Cerebellar cortex (tissue), 1 donor: ENCODE measurements at regions not wholly inside any gene's neighbourhood (a gene's known extent, or its start where the extent isn't known, plus 50 kb on each side); places are given as distances from the start of the nearest gene placed in this dataset.
"Not testable (repeated sequence)": the region's sequence is repeated elsewhere in the genome, so short reads cannot be mapped to it uniquely, and the experiment has no call there.

Source experiments
- DNase-seq: peaks from one replicate; pipeline ENCODE4 v3.0.0-alpha.2; 2015; ENCODE audit warnings: low spot score

DNA sequence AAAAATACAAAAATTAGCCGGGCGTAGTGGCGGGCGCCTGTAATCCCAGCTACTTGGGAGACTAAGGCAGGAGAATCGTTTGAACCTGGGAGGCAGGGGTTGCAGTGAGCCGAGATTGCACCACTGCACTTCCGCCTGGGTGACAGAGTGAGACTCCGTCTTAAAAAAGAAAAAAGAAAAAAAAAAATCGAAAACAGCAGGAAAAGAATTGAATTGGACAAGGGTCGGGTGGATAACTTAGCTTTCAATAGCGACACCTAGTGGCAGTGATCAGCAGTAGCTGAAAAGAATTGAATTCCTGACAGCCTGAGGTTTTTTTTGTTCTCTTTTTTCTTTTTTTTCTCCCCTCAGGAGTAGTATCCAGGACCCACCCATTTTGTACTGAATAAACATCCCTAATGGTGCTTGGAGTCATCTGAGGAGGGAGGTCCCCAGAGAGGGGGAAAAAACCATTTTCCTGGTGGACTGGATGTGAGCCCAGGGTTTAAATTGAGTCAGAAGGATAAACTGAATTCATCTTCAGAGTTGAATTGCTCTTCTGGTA is 55.1 kb downstream of the CYCS start:
- peak; percentile 51 for DNase-seq

DNA sequence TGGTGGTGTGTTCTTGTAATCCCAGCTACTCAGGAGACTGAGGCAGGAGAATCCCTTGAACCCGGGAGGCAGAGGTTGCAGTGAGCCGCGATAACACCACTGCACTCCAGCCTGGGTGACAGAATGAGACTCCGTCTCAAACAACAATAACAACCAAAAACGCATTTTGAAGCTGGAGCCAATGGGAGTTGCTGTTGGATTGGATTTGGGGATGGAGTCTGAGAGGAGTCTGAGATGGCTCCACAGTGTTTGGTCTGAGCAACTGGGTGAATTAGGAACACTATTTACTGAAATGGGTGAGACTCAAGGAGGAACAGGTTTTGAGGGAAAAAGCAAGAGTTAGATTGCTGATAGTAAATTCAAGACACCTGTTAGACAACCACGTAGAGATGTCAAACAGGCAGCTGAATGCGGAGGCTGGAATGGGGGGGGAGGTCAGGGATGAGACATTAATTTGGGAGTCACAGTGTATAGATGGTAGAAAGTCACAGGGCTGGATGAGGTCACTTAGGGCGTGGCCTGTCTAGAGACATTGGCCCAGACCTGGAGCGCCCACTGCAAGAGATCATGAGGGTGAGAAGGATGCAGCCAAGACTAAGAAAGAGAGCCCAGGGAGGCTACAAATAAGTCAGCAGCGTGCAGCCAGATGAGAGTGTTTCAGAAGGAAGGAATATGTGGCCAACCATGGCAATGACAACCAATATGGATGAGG is 56.4 kb downstream of the CYCS start:
- no peak for DNase-seq

DNA sequence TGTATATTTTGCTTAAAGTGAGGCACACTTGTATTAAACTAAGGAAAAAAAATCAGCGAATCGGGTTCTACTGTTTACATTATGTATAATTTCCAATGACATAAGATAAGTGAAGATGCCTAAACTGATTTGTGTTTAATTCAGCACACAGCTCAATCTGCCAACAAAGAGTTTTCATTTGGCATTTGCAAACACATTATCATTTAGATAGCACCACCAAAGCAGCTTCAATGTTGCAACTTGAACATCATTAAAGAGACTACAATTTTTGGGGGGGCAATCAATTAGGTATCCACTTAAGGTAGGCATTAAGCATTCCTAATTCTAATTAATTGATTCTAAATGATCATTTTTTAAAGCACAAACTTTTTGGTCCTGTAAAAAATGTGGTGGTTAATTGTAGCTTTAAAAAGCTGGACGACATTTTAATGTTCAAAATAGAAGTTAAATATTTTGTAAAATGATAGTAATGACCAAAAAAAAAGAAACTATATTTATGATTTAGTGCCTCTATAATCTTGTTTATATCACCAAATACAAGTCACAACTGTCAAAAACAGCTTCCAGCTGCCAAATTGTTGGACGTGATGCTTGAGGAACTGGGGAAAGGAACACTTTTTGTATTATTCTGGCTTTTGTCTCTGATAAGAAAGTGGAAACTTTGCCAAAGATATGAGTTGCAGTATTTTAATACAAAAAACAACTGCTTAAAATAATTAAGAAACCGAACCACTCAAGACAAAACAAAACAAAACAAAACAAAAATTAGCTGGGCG is 57.1 kb downstream of the CYCS start:
- no peak for DNase-seq

DNA sequence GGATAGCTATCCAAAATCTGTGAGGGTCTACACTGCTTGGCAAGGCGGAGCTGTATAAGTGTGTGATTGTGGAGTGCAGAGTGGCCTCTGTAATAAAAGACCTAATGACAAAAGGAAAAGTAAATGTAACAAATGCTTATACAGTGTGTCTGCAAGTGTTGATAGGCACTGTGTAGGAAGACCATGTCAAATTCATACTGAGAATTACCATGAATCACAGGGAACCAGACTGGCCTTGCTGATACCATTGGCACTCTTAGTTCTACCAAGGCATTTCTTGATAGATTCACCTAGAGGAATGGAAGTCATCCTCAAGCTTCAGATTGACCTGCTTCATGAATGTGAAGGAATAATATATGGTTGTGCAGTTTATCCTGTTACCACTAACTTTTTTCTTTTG is 58.8 kb downstream of the CYCS start:
- no peak for DNase-seq

DNA sequence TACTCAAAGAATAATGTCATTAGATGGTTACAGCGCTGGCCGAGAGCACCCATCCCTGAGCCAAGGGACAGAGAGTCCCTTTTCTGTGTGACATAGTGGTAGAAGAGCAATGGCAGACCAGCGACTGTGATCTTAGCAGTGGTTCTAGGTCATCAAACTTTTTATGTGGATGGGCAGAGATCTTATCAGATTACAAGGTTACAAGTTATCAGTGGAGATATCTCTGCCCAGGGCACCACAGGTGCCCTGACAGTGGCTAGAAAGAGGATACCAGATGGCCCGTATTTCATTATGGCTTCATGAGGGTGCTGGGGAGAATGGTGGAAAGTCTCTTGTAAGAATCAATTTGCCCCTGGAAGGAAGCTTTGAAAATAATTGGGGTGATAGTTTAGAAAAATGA is 62.7 kb downstream of the CYCS start:
- no peak for DNase-seq

DNA sequence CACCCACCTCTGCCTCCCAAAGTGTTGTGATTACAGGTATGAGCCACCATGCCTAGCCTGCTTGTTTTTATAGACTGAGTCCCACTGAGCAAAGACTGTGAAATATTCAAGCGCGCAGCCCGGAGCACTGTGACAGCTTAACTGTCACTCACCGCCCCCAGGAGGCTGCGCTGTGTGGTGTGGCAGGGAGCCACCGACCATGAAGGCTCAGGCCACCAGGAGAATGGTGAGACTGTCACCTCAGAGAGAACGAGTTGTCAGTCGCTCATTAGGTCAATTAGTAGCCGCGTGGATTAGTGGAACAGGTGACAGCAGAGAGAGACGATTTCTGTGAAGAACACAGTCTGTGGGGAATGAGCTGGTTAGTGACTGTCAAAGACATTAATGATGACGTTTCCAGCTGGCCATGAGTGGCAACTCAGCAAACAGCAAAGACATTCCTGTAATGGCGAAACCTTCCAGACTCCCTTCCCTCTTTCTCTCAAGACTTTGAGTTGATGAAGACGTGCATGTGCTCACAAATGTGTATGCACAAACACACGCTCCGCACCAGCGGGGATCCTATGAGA is 64.5 kb downstream of the CYCS start:
- DNase-seq = no peak

DNA sequence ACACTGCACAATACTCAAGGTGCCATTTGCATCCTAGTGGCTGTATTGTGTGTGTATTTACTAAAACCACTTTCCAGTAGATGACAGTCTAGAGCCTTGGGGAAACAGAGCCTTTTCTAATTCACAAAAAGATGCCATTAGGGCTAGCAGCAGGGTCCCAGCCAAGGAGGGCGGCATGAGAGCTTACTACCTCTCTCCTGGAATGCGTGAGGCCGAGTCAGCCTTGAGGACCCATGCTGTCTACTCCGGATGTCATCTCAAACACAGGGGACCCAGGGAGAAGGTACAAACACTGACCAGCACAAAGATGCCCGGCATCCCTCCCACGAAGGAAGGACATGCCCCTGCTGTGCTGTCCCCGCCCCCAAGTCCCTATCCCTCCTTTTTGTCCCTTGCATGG is 65.5 kb downstream of the CYCS start:
- DNase-seq = no peak

DNA sequence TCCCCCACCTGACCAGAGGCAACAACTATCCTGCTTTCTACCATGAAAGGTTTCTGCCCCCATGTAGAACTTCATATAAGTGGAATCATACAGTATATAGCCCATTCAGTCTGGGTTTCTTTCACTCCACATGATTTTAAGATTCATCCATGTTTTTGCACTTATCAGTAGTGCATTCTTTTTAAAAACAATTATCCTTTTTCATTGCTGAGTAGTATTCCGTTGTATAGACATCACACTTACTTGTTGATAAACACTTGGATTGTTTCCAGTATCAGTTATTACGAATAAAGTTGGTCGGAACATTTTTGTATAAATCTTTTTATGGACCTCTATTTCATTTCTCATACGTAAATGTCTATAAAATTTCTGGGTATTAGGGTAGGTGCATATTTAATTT is 68.7 kb downstream of the CYCS start:
- no peak for DNase-seq

DNA sequence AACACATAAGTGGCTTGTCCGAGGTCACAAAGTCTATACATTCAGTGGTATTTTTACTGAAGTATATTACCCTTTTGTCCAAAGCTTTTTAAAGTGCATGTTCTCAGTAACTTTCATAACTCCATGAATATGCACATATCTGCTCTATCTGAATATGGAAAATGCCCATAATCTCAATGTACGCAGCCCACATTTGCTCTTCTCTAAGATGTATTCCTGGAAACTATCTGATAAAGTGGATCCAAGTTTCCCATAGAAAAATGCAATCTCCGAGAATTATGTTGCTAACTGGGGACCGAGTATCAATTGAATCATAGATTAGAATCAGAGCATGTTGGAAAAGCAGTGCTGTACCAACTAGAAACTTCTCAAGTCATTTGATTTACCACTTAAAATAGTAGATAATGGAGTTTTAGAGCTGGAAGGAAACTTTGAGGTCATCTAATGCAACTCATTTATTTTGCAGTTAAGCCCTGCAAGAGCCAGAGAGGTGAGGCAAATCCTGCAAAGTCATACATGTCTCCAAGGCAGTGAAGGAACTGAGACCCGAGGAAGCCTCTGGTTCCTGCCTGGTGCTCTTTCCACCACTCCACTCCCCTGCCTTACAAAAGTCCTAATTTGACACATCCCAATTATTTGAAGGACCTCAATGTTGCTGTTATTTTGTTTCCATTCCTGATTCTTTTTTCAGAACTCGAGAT is 69.4 kb downstream of the CYCS start:
- DNase-seq = no peak

DNA sequence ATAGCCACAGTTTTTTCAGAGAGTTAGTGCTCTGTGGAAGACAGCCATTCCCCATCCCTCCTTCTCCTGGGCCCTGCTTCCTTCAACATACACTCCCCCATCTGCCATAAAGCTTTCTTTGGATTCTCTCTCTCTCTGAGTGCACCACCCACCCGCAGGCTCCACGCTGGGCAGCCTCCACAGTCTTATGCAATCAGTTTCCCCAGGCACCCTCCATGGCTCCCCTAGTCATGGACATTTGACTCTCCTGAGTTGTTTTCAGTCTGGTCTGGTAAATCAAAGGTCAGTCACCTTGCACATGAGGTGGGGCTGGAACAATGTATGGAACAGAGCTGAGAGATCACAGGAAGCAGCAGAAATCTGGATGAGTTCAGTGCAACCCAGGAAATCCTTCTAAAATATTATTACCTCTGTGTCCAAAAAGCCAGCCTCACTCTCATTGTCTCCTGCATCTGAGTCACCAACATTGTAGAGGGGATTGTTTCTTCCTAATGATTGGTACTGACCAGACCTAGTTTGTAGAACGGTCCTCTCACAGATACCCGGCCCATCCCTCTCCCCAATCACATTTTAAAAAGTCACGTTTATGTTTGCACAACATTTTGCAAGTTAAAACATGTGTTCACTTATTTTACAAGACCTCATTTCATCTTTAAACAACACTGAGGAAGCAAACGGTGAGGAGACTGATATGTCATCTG is 70.1 kb downstream of the CYCS start:
- no peak for DNase-seq

DNA sequence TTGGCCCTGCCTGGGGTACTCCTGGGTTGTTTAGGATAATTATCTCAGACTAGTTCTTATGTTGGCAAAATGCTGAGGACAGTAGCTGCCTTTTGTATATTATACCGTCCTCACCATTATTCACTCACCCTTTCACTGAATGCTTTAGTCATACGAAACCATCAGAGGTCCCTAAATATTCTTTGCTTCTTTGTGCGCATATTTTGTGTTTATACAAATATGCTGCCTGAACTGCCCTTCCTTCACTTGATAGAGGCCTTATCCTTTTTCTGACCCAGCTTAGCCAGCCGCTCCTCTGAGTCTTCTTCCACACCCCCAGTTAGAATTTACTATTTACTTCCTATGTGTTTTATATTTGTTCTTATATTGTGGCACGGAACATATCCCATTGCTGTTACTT is 70.2 kb upstream of the OSBPL3 start:
- DNase-seq = no peak

DNA sequence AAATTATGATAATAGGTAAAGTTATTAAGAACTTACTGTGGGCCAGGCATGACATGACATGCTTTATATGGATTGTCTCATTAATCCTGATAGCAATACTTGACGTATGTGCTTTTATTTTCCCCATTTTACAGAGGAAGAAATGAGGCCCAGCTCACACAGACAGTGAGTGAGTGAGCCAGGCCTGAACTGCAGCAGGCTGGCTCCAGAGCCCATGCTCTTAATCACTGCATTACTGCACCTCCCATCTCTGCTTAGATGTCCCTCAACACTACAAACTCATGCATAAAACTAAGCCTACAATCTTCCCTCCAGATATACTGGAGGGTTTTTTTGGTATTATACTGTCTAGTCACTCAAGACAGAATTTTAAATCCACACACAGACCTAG is 68.5 kb upstream of the OSBPL3 start:
- no peak for DNase-seq

DNA sequence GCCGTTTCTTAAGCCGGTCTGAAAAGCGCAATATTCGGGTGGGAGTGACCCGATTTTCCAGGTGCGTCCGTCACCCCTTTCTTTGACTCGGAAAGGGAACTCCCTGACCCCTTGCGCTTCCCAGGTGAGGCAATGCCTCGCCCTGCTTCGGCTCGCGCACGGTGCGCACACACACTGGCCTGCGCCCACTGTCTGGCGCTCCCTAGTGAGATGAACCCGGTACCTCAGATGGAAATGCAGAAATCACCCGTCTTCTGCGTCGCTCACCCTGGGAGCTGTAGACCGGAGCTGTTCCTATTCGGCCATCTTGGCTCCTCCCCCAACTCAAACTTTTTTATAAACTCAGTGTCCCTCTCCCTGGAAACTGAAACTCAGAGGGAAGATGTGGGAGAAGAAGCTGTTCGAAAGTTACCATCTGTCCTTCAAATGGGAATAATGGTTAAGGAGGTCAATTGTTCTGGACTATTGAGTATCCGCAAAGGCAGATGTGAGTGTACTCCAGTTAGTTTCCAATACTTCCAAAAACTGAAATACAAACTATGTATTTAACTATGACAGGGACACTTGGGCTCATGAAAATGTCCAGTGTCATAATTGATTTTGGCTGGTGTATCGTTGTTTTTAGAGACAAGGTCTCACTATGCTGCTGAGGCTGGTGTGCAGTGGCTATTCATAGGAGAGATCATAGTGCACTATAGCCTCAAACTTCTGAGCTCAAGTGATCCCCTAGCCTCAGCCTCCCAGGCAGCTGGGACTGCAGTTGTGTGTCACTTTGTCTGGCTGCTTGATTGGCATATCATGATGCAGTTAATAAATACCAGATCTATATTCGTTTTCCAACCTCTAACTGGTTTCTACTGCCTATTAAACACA is 67.8 kb upstream of the OSBPL3 start:
- DNase-seq = not testable (repeated sequence)

DNA sequence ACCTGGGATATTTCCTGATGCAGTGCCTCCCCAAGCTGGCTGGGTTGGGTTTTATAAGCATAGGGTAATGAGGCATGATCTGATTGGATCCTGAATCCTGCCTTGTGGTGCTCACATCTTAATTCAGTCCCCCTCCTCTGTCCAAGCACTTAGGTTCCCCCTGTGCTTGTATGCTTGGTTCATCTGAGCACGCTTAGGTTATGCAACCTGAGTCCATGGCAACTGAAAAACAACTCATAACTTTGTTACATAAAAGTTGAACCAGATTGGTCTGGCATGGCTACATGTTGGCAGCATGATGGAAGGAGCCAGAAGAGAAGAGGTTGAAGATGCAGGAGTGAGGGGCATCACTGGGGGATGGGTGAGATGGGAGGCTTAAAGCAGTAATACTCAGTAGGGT is 57.3 kb upstream of the OSBPL3 start:
- DNase-seq = no peak

DNA sequence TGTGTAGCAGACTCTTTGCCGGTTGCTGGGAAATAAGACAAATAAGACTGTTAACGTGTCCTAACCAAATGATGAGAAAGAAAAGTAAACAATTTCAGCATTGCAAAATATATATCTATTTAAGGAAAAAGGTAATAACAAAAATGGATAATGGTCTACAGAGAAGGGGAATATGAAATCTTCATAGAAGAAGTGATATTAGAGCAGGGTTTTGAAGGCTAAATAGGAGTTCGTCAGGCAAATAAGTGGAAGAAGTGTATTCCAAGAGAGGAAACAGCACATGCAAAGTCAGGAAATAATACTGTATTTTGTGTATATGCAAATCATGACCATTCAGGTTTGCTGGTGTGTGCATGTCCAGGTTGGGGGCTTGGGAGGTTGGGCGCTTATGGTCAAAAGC is 55.3 kb upstream of the OSBPL3 start:
- no peak for DNase-seq

DNA sequence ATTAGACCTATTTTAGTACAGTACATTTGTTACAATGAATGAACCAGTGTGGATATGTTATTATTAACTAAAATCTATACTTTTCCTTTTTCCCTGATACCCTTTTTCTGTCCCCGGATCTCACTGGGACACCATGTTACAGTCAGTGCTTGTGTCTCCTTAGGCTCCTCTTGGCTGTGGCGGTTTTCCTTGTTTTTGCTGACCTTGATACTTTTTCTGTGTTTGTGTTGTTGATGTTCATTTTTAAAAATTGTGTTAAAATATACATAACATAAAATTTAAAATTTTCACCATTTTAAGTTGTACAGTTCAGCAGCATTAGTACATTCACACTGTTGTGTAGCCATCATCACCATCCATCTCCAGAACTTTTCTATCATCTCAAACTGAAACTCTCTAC is 54.2 kb upstream of the OSBPL3 start:
- no peak for DNase-seq

DNA sequence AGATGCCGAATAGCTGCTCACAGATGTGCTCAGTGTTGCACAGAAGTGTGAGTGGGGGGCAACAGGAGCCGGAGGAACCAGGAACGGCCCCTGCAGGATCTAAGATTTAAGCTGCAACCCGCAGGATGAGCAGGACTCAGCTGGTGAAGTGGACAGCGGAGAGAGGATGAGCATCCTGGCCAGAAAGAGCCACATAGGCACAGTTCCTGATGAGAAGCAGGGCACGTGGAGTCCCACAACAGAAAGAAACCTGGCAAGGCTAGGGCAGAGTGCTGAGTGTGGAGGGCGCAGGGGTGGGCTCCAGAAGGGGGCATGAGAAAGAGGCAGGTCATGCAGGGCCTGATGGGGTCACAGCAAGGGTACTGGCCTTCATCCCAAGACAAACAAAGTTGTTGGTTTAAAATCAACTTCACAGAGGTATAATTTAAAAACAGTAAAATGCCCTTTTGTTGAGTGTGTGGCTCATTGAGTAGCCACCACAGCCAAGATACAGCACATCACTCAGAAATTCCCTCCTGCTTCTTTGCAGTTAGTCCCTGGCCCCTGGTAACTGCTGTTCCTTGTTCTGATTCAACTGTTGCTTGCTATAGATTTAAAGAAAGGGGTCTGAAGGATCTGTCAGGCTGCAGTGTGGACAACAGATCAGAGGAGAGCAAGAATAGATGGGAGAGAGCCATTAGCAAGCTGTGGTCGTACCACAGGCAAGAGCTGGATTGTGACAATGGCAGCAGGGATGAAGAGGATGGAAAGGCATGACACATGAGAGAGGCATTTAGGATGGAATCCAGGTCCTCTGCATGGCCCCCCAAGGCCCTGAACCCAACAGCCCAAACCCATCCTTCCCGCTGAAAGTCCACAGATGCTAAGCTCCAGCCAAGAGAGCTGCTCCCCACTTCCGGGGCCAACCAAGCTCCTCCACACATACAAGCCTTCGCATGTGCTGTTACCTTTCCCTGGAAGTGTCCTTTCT is 53.1 kb upstream of the OSBPL3 start:
- no peak for DNase-seq

DNA sequence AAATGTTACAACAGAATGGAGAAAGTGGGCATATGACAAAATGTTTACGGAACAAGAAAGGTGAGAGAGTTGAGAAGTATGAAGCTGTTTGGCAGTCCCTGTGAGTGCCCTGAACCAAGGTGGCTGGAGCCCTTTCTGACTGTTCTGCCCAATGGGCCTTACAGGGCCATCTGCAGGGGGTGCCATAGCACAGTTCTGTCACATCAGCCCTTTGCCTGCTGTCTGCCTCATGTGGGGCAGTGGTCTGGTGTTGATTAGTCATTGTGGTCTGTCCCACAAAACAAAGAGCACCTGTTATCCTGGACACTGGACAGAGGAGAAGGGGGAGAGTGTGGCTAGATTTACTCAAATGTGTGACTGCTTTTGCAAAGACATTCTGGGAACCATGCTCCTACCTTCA is 51.5 kb upstream of the OSBPL3 start:
- DNase-seq = no peak

DNA sequence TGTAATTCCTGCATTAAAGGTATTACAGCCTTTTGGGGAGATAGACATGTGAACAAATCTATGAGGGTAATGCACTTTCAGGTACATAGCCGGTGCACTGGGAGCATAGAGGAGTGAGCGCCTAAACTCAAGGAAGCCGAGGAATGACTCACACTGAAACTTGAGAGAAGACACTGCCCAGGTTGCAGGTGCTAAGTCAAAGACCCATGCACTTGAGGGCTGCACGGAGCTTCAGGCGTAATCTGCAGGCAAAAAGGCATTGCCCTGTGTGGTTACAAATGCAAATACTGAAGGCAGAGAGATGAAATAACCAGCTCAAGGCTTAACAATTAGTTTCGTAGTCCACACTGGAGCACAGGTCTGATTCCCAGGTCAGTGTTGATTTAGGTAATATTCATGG is 51.0 kb upstream of the OSBPL3 start:
- DNase-seq = no peak
